ENCODE measurements at regions not wholly inside any gene's neighbourhood (a gene's known extent, or its start where the extent isn't known, plus 50 kb on each side); places are given as distances from the start of the nearest gene placed in this dataset.

DNA sequence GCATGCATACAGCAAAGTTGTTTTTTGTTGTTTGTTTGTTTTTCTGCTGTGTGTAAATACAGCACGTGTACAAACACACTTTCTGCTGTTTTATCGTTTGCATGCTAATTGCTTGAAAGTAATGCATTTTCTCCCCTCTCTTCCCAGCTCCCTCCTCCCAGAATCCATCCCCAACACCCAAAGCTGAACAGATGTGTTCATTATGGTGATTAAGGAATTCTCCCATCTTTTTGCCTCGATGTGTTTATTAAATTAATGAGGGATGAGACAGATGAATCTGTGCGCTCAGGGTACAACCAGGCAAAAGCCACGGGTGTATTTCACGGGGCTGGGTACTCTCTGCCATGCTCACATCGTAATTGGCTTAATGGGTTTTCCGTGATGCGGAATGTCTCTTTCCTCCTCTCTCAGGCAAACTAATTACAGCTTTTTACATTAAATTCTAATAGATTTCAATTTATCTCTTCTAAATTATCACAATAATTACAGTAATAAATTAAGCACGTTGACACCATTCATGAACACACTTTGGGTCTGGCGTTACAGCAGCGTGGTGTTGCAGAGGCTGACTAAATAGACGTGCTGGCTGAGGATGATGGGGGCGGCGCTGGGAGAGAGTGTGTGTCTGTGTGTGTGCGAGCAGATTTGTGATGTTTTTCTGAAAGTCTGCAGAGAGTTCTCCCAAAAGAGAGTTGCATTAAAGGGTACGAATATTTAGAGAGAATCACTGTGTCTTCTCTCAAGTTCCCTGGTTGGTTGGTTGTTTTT is 117.7 kb downstream of the CRLF2 start:
- Histone ChIP-seq H3K27me3 (replicated peaks in 1 of 2; ENCODE audit: control insufficient read depth in 2 of 2, insufficient read depth in 2 of 2, low read length in 1 of 2) (no peaks in the 10 kb centered on the region), H3K4me3 (no peak overlapping the region), H3K4me2 (ENCODE audit: control insufficient read depth, insufficient read depth) (no peak overlapping the region), H3K36me3 (ENCODE audit: control insufficient read depth in 2 of 2, insufficient read depth in 2 of 2, low read length in 1 of 2) (no peaks in the 10 kb centered on the region), H3K27ac (ENCODE audit: control insufficient read depth, insufficient read depth) (no peak overlapping the region), H3K9ac (ENCODE audit: control insufficient read depth, insufficient read depth, low read length) (no peak overlapping the region), H3K79me2 (ENCODE audit: control insufficient read depth, insufficient read depth, low read length) (no peaks in the 10 kb centered on the region), H4K20me1 (ENCODE audit: control insufficient read depth, insufficient read depth) (no peaks in the 10 kb centered on the region), H3K9me3 (replicated peaks; ENCODE audit: control insufficient read depth, insufficient read depth, low read length) (peaks cover 2% of the 10 kb centered on the region; the same call in 1 of the 3 replicates), H2AFZ (ENCODE audit: control insufficient read depth, low read depth, low read length) (no peak overlapping the region), H3K4me1 (ENCODE audit: control insufficient read depth, insufficient read depth, low read length) (no peaks in the 10 kb centered on the region)
- WGBS (ENCODE audit: insufficient coverage, insufficient replicate concordance, low lambda C conversion rate, missing lambda C conversion rate), result 45% methylated on average over 17 of the region's 17 CpGs
- ChIA-PET SMC1A (ENCODE audit: uncharacterized antibody, unreplicated experiment) (no interaction called here), RAD21 (ENCODE audit: unreplicated experiment) (no interaction called here), POLR2A (no interaction called here), CTCF (no interaction called here)
- DNase-seq (ENCODE audit: low read depth, low spot score), result no peak
- no TSS peak for BruUV-seq (replicated peaks)
- intact Hi-C loops (cut with micrococcal nuclease; ENCODE audit: unreplicated experiment), result no loop called here
- in situ Hi-C loops (cut with MboI), result no loop called here
- no peak for FAIRE-seq
- ATAC-seq, result no peak
- TF ChIP-seq SIN3A (IDR thresholded peaks at IDR 0.05; ENCODE audit: low read depth, low read length), result no peak
- TF ChIP-seq ZNF24 (IDR thresholded peaks at IDR 0.05), result no peak
- no peak for TF ChIP-seq POLR2A (IDR thresholded peaks at IDR 0.05; ENCODE audit: low read depth, low read length)
- TF ChIP-seq, protein P1, sequence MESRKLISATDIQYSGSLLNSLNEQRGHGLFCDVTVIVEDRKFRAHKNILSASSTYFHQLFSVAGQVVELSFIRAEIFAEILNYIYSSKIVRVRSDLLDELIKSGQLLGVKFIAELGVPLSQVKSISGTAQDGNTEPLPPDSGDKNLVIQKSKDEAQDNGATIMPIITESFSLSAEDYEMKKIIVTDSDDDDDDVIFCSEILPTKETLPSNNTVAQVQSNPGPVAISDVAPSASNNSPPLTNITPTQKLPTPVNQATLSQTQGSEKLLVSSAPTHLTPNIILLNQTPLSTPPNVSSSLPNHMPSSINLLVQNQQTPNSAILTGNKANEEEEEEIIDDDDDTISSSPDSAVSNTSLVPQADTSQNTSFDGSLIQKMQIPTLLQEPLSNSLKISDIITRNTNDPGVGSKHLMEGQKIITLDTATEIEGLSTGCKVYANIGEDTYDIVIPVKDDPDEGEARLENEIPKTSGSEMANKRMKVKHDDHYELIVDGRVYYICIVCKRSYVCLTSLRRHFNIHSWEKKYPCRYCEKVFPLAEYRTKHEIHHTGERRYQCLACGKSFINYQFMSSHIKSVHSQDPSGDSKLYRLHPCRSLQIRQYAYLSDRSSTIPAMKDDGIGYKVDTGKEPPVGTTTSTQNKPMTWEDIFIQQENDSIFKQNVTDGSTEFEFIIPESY (IDR thresholded peaks at IDR 0.05), result no peak
- TF ChIP-seq, protein P2, sequence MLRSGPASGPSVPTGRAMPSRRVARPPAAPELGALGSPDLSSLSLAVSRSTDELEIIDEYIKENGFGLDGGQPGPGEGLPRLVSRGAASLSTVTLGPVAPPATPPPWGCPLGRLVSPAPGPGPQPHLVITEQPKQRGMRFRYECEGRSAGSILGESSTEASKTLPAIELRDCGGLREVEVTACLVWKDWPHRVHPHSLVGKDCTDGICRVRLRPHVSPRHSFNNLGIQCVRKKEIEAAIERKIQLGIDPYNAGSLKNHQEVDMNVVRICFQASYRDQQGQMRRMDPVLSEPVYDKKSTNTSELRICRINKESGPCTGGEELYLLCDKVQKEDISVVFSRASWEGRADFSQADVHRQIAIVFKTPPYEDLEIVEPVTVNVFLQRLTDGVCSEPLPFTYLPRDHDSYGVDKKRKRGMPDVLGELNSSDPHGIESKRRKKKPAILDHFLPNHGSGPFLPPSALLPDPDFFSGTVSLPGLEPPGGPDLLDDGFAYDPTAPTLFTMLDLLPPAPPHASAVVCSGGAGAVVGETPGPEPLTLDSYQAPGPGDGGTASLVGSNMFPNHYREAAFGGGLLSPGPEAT (IDR thresholded peaks at IDR 0.05; ENCODE audit: low read depth), result no peak
- TF ChIP-seq NR2F1 (conservative IDR thresholded peaks at IDR 0.05), result no peak
- TF ChIP-seq WRNIP1 (IDR thresholded peaks at IDR 0.05; ENCODE audit: borderline replicate concordance, low read depth, low read length), result no peak
- no peak for TF ChIP-seq SPI1 (IDR thresholded peaks at IDR 0.05; ENCODE audit: borderline replicate concordance, insufficient read depth, low read depth, low read length)
- TF ChIP-seq BCLAF1 (IDR thresholded peaks at IDR 0.05), result no peak
- TF ChIP-seq PBX3 (IDR thresholded peaks at IDR 0.05; ENCODE audit: insufficient replicate concordance, low read depth, low read length), result no peak
- TF ChIP-seq ZBTB4 (CRISPR knock-in tag; IDR thresholded peaks at IDR 0.05), result no peak
- no peak for TF ChIP-seq MTA2 (IDR thresholded peaks at IDR 0.05; ENCODE audit: low read depth)
